HCT116 (cell line): ENCODE measurements at regions not wholly inside any gene's neighbourhood (a gene's known extent, or its start where the extent isn't known, plus 50 kb on each side); places are given as distances from the start of the nearest gene placed in this dataset.

Experiments
- POLR2A ChIP-seq: IDR thresholded peaks from 2 replicates; pipeline ENCODE4 v1.7.0; 2011; ENCODE audit warnings: borderline replicate concordance; ENCODE audit not compliant: insufficient read depth, insufficient read length; ENCODE audit errors: extremely low read depth
- RAD21 ChIP-seq: IDR thresholded peaks from 2 replicates; pipeline ENCODE4 v1.6.1; 2012; ENCODE audit warnings: low read depth, mild to moderate bottlenecking
- TF ChIP-seq, protein P1 (sequence below), 3 experiments: fragments of 200-600 bp in 1 of 3; sonication (generic) in 1 of 3; IDR thresholded peaks in 2 of 3; conservative IDR thresholded peaks in 1 of 3; 2 replicates each; pipeline ENCODE4 v1.5.1; 2012 to 2017; ENCODE audit warnings: low read depth in 2 of 3, low read length in 2 of 3, antibody characterized with exemption in 1 of 3, borderline replicate concordance in 1 of 3, control low read depth in 1 of 3, mild to moderate bottlenecking in 1 of 3, mixed read lengths in 1 of 3, mixed run types in 1 of 3, moderate library complexity in 1 of 3; ENCODE audit not compliant: insufficient read depth in 1 of 3

DNA sequence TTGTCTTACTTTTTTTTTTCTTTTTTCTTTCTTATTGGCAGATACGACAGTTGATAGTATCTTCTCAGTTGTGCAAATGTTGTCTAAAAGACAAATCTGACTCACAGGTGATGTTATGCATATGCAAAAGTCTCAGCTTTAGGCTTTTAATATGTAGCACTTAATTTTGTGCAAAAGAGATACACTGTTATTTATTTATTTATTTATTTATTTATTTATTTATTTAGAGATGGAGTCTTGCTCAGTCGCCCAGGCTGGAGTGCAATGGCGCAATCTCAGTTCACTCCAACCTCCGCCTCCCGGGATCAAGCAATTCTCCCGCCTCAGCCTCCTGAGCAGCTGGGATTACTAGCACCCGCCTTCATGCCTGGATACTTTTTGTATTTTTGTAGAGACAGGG is 383.9 kb upstream of the PCDH9 start:
- TF ChIP-seq RAD21 (no peak), POLR2A (no peak)
- TF ChIP-seq, protein P1, sequence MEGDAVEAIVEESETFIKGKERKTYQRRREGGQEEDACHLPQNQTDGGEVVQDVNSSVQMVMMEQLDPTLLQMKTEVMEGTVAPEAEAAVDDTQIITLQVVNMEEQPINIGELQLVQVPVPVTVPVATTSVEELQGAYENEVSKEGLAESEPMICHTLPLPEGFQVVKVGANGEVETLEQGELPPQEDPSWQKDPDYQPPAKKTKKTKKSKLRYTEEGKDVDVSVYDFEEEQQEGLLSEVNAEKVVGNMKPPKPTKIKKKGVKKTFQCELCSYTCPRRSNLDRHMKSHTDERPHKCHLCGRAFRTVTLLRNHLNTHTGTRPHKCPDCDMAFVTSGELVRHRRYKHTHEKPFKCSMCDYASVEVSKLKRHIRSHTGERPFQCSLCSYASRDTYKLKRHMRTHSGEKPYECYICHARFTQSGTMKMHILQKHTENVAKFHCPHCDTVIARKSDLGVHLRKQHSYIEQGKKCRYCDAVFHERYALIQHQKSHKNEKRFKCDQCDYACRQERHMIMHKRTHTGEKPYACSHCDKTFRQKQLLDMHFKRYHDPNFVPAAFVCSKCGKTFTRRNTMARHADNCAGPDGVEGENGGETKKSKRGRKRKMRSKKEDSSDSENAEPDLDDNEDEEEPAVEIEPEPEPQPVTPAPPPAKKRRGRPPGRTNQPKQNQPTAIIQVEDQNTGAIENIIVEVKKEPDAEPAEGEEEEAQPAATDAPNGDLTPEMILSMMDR (IDR thresholded peaks at IDR 0.05 in 2 of 3, conservative IDR thresholded peaks at IDR 0.05 in 1 of 3; ENCODE audit: borderline replicate concordance in 1 of 3, insufficient read depth in 1 of 3, low read depth in 2 of 3, low read length in 2 of 3) = no peak
